GM19455 (cell line): ENCODE measurements at regions not wholly inside any gene's neighbourhood (a gene's known extent, or its start where the extent isn't known, plus 50 kb on each side); places are given as distances from the start of the nearest gene placed in this dataset.

Experiments
- ATAC-seq: cut with Tn5 transposase; IDR thresholded peaks from one replicate; pipeline ENCODE4 v1.9.1; 2021; ENCODE audit not compliant: unreplicated experiment

DNA sequence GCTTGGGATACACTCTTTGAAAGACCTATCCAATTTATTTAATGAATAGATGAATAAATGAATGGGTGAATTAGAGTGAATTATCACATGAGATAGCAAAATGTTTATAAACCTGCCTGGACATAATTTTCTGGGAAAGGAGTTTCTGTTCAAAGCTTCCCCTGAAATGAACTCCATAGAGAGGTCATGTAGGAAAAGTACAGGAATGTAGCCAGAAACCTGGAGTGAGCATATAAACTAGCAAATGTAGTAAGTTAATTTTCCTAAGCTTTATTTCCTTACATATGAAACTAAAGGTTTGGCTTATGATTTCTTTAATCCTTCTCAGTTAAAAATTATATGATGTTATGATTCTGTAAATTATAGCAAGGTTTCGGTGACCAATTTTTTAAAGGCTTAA is 380.3 kb upstream of the RSPO3 start:
- no peak for ATAC-seq

DNA sequence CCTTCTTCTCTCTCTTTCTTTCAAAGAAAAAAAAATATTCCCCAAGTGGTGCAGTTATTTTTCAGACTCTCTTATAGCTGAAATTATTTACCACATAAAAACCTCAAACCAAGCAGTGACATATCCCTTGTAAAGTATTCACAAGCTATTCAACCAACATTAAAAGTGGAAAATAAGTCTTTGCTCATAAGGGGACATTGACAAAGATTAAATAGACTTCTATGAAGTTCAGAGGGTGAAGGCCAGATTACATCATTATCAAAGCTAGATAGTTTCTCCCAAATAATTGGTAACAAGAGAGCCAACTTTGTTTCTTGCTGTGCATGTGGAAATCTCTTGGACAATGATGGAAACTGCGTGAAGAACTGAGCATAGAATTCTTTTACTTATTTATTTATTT is 379.8 kb upstream of the RSPO3 start:
- no peak for ATAC-seq

DNA sequence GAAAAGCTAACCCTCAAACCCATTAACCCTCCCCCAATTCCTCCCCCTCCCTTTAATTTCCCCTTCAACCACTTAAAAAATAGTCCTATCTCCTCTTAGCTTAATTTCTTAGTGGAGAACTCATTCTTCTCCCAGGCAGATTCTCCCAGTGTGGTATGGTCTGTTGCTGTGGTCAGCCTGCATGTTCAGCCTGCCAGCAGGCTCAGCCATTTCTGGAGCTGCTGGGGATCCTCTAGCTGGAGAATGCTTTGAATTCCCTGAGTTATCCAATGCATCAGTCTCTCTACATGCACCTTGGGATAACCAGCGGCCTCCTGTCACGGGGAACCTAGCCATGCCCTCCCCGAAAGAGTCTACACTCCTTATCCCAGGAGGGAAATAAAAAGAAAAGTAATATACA is 375.4 kb upstream of the RSPO3 start:
- no peak for ATAC-seq

DNA sequence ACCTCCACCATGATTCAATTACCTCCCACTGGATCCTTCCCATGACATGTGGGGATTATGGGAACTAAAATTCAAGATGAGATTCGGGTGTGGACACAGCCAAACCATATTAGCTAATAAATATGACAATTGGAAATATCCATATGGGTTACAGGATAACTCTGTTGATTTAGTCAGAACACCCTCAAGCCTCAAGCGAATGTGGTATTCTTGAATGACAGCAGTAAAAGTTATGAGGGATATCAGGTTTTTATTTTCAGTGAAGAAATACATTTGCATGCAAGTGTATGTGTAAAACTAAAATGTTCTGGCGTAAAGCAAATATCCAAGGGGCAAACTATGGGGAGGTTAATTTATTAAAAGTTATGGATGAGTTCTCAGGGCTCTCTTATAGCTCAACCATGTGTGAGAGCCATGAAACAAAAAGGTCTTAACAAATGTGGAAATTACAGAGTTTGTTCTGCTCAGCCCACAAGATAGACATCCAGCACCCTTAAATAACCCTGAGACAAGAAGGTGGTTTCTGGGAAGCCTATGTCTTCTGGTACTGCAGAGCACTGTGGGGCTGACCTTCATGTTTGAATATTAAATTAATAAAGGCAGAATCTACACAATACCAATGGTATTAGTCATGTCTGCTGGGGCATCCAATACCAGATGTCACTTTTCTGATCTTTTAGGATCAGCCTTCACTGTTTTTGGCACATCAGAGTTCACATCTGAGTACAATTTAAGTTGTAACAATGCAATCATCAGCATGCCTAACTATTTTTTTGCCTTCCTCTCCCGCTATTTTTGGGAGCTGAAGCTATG is 370.5 kb upstream of the RSPO3 start:
- ATAC-seq = no peak

DNA sequence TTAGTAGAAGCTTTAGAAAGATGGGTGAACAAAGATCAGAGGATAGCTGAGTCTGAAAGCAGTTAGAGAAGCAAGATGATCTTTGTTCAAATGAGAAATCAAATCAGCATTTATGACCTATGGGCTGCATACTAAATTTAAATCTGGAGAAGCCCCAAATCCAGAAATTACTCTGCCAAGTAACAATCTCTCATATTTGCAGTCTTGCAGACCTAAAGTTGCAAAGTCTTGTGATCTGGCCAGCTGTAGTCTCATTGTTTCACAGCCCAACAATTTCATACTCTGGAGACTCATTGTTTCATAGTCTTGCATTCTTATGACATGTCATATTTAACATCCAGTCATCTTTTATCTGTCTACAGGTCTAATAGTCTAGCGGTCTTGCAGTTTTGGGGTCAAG is 364.9 kb upstream of the RSPO3 start:
- no peak for ATAC-seq

DNA sequence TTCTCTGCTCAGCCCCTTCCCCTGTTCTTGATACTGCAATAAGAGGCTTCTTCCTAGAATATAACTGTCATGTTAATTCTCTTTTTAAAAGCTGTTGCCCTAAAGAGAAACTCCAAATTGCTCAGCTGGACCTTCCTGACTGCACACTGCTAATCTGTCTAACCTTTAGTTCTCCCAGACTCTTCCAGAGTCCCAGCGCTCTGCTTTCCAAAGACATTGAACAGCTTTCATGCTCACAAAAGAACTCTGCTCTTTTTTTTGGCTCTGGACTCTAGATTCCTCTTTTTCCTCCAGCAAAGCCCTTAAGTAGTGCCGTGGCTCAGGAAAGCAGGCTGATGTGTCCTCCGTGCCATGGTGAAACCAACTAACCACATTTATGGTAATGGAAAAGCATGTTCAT is 356.6 kb upstream of the RSPO3 start:
- no peak for ATAC-seq

DNA sequence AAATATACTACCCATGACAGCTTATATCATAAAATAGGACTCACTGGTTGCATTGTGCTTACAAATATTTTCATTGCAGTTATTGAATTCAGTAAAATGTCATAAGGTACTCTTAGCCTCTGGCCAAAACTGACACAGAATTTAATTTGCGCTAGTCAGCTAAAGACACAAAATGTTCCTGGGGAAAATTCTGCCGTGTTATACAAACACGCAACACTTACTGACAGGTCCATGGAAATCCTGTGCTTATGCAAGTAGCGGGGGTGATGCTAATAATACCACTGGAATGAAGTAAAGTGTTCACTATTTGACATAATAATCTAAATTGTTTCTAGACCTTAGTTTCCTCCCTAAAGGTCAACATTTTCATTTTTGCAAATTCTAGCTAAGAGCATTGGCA is 354.4 kb upstream of the RSPO3 start:
- ATAC-seq = no peak

DNA sequence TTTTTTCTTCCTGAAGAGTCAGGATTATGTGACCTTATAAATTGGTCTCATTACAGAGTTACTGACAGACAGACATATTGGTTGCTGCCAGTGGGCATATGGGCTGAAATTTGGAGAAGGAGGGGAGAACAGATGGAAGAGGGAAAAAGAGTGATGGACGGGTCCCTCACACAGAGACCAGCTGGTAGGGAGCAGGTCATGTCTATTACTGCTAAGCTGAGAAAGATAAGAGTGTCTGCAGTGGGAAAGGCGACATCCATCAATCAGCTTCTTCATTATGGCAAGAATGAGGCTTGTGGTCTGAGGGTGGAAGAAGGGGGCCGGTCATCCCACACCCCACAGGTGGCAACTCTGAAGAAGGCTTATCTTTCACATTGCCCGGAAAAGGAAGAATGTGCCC is 353.8 kb upstream of the RSPO3 start:
- no peak for ATAC-seq

DNA sequence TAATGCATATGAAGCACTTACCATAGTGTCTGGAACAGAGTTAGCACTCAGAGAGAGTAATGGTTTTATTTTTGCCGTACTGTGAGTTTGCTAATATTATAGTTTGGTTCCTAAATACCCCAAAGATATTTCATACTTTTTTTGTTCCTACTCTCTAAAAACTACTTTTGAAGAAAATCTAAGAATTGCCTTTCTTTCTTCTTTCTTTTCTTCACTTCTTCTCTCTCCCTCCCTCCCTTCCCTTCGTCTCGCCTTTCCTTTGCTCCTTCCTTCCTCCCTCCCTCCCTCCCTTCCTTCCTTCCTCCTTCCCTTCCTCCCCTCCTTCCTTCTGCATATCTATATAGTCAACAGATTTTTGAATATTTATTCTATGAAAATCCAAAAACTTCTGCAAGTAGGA is 351.7 kb upstream of the RSPO3 start:
- ATAC-seq = no peak

DNA sequence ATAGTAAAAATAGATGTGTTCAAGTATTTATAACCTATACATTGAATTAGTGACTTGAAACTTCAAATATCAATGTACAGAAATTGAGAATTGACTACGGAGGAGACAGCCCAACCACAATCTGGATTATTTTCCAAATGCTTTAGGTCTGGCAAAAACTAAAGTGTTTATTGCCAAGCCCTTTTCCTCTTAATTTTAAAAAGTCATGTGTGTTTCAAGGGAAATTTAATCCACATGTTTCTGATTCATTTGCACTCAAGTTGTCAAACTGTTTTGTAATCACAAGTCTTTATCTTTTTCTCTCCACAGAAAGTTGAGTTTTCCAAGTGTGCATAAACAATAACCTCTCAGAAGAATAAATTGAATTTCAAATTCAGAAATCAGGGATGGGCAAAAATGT is 350.8 kb upstream of the RSPO3 start:
- ATAC-seq = no peak

DNA sequence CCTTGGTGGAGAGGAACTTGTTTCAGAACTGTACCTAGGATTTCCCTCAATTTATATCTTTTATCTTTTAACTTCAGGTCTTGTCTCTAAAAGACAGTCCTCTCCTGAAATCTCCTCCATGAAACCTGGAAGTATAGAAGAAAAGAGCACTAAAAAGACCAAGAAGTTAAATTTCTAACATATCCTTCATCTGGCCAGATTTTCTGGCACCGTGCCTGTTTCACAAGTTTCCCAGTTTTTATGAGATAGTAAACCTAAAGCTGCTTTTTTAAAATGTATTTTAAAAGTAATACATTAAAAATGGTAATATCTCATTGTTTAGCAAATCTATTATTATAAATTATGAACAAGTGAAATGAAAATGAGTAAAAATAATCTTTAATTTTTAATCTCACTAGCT is 348.3 kb upstream of the RSPO3 start:
- no peak for ATAC-seq

DNA sequence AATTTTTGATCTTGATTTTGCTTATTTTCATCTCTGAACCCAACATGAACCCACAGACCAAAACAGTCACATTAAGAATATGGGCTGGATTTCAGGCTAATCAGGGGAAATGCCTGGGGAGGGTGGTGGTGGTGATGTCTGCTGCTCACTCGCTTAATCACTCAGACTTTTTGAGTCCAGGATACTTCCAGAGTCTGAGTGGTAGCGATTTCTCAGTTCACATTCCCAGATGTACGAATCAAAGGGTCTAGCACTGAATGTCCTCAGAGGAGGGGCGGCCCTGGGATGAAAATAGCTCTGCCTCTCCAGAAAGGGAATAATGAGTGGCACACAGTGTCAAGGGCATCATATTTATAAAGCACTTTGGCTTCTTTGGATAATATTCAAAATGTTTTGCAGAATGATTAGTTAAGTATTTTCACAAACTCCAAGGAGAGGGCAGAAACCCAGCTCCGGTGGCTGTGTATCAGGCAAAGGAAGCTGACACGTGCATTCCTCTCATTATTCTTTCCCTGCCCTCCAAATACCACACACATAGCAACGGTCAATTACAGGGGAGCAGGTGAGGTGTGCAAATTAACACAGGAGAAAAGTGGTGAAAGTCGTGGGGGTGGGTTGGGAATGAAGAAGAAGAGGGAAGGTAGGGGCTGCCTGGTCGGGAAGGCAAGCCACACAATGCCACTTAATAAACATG is 345.2 kb upstream of the RSPO3 start:
- no peak for ATAC-seq

DNA sequence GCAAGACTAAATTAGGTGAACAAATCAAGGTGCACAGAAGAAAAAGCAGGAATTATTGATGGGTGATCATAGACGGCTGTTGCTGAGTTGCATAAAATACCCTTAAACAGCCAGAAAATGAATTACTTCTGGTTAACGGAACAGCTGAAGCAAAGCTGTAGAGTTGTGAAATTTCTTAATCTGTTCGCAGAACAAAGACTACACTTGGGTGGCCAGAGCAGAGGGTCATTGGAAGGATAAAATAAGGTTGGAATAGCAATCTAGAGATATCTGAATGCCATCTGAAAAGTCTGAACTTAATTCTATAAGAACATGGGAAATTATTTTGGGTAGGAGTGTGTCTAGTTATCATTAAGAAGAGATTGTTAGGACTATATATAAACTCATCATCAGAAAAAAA is 339.1 kb upstream of the RSPO3 start:
- no peak for ATAC-seq

DNA sequence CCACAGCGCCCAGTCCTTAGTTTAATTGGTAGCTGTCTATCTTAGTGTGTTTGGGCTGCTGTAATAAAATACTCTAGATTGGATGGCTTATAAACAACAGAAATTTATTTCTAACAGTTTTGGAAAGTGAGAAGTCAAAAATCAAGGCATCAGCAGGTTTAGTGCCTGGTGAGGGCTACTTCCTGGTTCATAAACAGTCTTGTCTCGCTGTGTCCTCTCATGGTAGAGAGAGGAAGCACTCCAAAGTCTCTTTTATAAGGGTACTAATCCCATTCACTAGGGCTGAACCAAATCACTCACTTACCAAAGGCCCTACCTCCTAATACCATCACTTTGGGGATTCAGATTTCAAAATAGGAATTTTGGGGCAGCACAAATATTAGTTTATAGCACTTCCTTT is 336.9 kb upstream of the RSPO3 start:
- no peak for ATAC-seq

DNA sequence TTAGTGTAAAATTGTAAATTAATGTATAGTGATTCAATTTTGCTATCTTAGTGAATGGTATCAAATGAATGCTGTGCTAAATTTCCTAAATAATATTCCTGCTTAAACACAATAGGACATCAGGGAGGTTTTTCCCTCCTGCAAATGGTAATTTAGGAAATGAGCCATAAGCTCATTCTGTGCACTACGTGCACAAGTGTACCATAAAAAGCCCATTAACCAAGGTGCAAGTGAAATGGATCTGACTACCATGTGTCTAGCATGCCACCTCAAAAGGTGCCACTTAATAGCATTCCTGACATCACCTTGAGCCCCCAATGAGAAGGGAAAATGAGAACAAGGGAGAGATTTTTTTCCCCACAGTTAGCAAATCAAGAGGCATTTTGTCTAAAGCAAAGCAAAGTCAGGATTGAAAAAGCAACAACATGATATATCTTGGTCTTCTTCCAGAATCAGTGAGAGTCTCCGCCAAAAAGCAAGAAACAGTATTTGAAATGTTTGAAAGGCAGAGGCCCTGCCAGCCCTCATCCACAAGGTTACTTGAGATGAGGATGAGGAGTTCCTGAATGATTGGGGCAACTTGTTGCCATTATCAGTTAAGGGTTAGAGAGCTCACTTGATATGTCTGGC is 334.2 kb upstream of the RSPO3 start:
- ATAC-seq = no peak

DNA sequence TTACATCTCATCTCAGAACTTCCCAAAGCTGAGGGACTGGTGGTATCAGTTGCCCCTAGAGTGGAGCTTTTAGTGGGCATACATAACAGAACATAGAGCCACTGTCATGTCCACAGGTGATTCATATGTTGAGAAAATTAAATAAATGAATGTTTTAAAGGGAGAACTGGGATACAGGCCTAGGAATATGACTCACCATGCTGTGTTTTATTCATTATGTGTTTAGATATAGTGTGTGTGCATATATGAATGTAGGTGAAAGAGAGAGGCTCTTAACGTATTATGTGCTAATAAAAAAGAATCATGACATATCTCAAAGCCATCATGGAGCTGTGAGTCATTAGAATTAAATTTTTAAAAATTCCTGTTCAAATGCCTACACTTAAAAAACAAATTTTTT is 332.2 kb upstream of the RSPO3 start:
- no peak for ATAC-seq

DNA sequence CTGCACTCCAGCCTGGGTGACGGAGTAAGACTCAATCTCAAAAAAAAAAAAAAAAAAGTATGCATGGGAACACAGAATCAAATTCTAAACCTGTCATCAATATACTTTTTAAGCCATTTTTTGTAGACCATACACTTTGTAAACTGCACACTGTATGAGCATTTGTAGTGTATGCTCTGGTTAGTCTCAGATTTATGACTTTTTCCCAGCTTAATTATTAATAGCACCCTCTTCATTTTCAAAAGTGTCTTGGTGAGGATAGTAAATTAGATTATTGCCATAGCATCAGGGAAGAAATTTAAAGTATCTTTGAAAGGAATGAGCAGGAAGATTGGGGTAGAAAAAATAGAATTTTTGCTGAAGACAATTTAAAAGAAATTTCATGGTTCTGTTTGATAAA is 330.8 kb upstream of the RSPO3 start:
- no peak for ATAC-seq

DNA sequence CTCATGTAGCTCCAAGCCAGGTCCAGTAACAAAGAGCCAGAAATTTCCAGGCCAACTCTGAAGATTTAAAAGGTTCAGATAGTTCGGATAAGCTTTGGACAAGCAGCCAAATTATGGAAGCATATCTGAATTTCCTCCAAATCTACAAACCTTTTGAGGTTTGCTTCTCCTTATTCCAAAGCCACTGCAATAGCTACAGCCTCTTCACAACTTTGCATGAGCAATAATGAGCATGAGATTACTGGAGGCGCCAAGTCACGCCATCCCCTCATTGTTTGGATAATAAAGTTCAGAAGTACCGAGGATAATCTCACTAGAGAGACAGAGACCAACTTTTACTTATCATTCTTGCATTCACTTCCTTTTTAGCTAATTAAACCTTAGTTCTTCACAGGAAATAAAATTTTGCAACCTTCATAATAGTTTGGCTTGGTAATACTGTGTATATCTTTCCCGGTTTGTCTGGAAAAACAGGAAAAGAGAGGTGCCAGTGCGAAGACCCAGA is 329.6 kb upstream of the RSPO3 start:
- ATAC-seq = no peak

DNA sequence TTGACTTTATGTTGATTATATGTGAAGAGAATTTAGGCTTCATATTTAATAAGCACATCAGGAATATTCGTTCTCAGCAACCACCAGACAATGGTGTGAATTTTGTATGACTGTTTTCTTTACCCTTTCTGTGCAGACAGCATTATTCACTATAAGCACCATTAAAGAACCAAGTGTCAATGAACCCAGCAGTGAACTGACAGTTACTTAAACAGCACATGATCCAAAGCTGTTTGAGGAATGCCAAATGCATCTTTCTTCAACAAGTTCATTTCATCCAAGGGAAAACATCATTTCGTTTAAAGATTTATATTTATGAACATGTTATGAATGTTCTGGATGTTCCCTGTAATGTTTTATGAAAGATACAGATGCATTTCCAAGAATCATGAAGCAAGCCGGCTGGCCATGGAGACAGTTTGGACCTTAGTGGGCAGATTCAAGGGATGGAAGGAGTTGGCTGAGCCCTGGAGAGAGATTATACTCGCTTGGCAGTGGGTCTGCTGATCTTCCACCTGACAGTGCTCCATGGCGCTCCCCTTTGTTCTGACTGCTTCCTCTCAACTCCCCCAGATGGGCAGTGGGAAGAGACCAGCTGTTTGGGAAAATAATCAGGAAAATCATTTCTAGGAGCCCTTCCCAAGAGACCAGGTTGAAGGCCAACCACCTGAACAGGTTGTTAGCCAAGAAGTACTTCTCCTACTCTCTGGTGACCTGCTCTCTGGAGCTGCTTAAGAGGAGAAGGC is 326.0 kb upstream of the RSPO3 start:
- no peak for ATAC-seq

DNA sequence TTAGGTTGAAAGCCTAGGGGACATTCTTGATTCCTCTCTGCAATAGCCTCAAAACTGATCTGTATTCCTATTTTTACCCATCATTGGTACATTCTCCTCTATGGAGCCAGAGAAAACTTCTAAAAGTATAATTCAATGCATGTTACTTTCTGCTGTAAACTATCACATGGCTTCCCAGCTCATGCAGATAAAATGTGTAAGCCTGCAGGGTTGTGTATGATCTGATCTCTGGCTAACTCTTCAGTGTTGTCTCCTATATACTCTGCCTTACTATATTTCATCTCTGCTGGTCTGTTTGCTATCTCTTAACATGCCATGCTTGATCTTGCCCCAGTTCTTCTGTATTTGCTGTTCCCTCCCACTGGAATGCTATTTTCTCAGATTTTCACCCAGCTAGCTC is 323.3 kb upstream of the RSPO3 start:
- no peak for ATAC-seq

DNA sequence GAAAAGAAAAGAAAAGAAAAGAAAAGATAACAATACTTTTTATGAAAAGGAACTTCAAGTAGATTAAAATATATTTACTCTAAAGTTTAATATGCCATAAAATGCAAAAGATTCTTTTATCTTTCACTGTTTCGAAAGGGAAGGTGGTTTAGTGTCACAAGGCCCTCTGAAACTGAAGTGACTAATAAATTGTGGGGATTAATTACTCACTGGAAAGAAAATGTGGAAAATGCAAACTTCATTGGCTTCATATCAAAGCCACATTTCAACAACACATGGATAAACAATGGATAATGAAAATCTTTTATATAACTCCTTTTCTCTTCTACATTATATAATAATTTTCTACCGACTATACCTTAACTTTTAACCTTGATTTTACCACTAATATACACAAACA is 320.5 kb upstream of the RSPO3 start:
- ATAC-seq = no peak
